IPS-18a (cell line): ENCODE measurements at regions not wholly inside any gene's neighbourhood (a gene's known extent, or its start where the extent isn't known, plus 50 kb on each side); places are given as distances from the start of the nearest gene placed in this dataset.

Experiments
- H3K27ac ChIP-seq: one replicate; pipeline ENCODE4 v1.5.1; 2013; ENCODE audit warnings: low read length
- H3K27me3 ChIP-seq: one replicate; pipeline ENCODE4 v1.6.1; 2013; ENCODE audit warnings: mild to moderate bottlenecking, low read length; ENCODE audit not compliant: control insufficient read depth, insufficient read depth
- H3K36me3 ChIP-seq: one replicate; pipeline ENCODE4 v1.6.1; 2013; ENCODE audit warnings: low read depth, low read length; ENCODE audit not compliant: control insufficient read depth
- H3K4me1 ChIP-seq: one replicate; pipeline ENCODE4 v1.6.1; 2013; ENCODE audit warnings: low read depth, low read length; ENCODE audit not compliant: control insufficient read depth
- H3K4me3 ChIP-seq: one replicate; pipeline ENCODE4 v1.5.1; 2013; ENCODE audit warnings: low read length
- H3K9ac ChIP-seq: one replicate; pipeline ENCODE4 v1.6.1; 2013; ENCODE audit warnings: mild to moderate bottlenecking, low read length, moderate library complexity
- H3K9me3 ChIP-seq: one replicate; pipeline ENCODE4 v1.6.1; 2013; ENCODE audit warnings: low read depth, low read length; ENCODE audit not compliant: control insufficient read depth

- no peaks in the 10 kb centered on the region for H3K9me3 ChIP-seq
- H3K27ac ChIP-seq, result no peak overlapping the region
- H3K4me3 ChIP-seq, result no peak overlapping the region
- H3K36me3 ChIP-seq, result no peaks in the 10 kb centered on the region
- H3K27me3 ChIP-seq, result no peaks in the 10 kb centered on the region
- no peak overlapping the region for H3K9ac ChIP-seq
- H3K4me1 ChIP-seq, result no peaks in the 10 kb centered on the region
These were observed 83.6 kb upstream of the TMEM106B start for GRCh38 chr7:12127455-12127854.

DNA sequence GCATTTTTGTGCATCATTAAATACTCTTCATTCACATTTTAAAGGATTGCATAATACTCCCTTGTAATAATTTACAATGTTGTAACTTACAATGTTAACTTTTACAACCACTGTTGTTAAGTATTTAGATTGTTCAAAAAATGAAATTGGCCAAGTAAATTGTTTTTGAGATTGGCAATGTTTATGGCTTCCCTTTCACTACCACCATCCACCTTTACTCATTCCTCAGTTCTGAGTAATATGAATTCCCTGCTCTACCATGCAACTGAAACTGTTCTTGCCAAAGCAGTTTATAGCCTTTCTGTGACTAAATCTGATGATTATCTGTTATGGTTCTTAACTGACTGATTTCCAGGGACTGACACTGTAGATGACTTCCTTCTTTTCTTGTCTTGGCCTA is 80.5 kb upstream of the TMEM106B start:
- Histone ChIP-seq H3K27ac (no peak overlapping the region), H3K4me1 (no peaks in the 10 kb centered on the region), H3K9me3 (no peaks in the 10 kb centered on the region), H3K36me3 (no peaks in the 10 kb centered on the region), H3K27me3 (no peaks in the 10 kb centered on the region), H3K9ac (no peak overlapping the region), H3K4me3 (no peak overlapping the region)

DNA sequence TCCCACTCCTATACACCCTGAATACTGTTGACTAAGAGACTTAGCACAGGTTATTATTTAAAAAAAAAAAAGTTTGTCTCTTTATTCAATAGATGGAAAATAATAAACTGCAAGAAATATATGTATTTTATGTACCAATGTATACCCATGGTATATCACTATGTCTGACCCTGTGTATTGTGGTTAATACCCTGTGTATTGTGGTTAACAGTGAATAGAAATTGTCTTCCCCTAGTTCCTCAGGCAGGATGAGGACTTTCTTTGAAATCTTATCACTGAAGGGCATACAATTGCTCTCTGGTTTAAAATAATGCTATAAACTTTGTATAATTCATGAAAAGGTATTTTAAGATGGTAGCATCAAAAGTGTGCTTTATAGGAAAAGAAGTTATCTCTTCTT is 80.0 kb upstream of the TMEM106B start:
- no peaks in the 10 kb centered on the region for H3K36me3 ChIP-seq
- H3K27me3 ChIP-seq, result no peaks in the 10 kb centered on the region
- H3K4me1 ChIP-seq, result no peaks in the 10 kb centered on the region
- no peak overlapping the region for H3K9ac ChIP-seq
- H3K27ac ChIP-seq, result no peak overlapping the region
- H3K4me3 ChIP-seq, result no peak overlapping the region
- no peaks in the 10 kb centered on the region for H3K9me3 ChIP-seq

DNA sequence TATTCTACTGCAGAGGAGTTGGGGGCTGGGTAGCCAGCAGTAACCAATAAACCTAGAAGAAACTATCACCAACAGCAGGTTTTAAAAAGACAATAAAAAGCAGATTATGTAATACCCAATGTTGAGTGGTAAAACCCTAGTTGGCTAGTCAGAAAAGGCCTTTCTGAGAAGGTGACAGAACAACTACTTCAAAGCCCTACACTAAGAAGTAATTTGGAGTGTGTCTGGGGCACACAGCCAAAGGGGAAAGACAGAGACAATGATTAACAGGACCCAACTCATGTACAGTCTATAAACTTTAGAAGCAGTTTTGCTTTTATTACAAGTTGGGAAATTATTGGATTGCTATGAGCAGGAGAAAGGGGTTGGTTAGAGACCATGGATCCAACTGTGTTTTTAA is 77.2 kb upstream of the TMEM106B start:
- no peaks in the 10 kb centered on the region for H3K36me3 ChIP-seq
- H3K27me3 ChIP-seq, result no peaks in the 10 kb centered on the region
- H3K4me3 ChIP-seq, result no peak overlapping the region
- H3K9ac ChIP-seq, result no peak overlapping the region
- H3K4me1 ChIP-seq, result no peaks in the 10 kb centered on the region
- H3K9me3 ChIP-seq, result no peaks in the 10 kb centered on the region
- H3K27ac ChIP-seq, result no peak overlapping the region

DNA sequence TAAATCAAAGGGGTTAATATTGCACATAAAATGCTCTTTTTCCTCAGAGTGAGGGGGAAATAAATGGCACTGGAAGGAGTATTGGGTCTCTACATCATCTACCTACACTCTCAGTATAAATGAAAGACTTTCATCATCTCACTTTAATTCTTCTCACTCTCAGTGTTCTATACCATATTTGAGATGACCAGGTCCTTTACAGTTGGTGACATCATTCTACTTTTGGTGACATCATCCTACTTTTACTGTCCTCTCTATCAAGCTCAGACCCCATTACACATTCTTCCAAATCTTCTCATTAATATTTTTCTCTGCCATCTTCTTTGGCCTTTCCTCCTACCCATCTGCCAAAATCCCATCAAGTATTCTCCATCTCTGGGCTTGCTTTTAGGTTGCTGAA is 74.6 kb upstream of the TMEM106B start:
- H3K9ac ChIP-seq, result no peak overlapping the region
- H3K27me3 ChIP-seq, result no peaks in the 10 kb centered on the region
- no peaks in the 10 kb centered on the region for H3K9me3 ChIP-seq
- no peaks in the 10 kb centered on the region for H3K36me3 ChIP-seq
- no peak overlapping the region for H3K27ac ChIP-seq
- H3K4me1 ChIP-seq, result no peaks in the 10 kb centered on the region
- H3K4me3 ChIP-seq, result no peak overlapping the region

- H3K27ac ChIP-seq, result no peak overlapping the region
- H3K36me3 ChIP-seq, result no peaks in the 10 kb centered on the region
These were observed 73.8 kb upstream of the TMEM106B start for GRCh38 chr7:12137283-12137682.

GRCh38 chr7:12138421-12138820 is 72.7 kb upstream of the TMEM106B start:
- Histone ChIP-seq H3K4me3 (no peak overlapping the region), H3K4me1 (no peaks in the 10 kb centered on the region), H3K9me3 (no peaks in the 10 kb centered on the region), H3K36me3 (no peaks in the 10 kb centered on the region), H3K27ac (no peak overlapping the region), H3K27me3 (no peaks in the 10 kb centered on the region), H3K9ac (no peak overlapping the region)

More at GRCh38 chr7:12137283-12137682, 73.8 kb upstream of the TMEM106B start:
- H3K27me3 ChIP-seq, result no peaks in the 10 kb centered on the region
- no peak overlapping the region for H3K9ac ChIP-seq
- H3K4me1 ChIP-seq, result no peaks in the 10 kb centered on the region
- no peaks in the 10 kb centered on the region for H3K9me3 ChIP-seq
- no peak overlapping the region for H3K4me3 ChIP-seq

- H3K27ac ChIP-seq, result no peak overlapping the region
- no peak overlapping the region for H3K9ac ChIP-seq
- no peaks in the 10 kb centered on the region for H3K27me3 ChIP-seq
- no peaks in the 10 kb centered on the region for H3K9me3 ChIP-seq
- no peaks in the 10 kb centered on the region for H3K4me1 ChIP-seq
- no peaks in the 10 kb centered on the region for H3K36me3 ChIP-seq
- H3K4me3 ChIP-seq, result no peak overlapping the region
These were observed 71.7 kb upstream of the TMEM106B start for GRCh38 chr7:12139416-12139815.

DNA sequence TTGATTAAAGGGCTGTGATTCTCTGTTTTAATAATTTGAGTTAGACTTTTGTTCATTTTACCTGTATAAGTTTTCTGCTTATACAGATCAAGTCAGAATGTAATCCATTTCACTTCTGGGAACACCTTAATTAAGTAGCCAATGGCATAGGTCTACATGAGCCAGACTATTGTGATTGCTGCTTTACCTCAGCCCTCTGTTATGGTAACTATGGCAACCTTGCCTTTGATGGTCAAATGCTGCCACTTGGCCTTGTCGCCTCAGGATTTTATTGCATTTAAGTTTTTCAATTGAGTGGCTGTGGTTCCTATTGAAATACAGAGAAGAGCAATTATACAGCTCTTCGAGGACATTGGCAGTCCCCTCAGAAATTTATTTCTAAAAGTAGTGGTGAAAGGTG is 64.3 kb upstream of the TMEM106B start:
- Histone ChIP-seq H3K4me3 (no peak overlapping the region), H3K27me3 (no peaks in the 10 kb centered on the region), H3K36me3 (no peaks in the 10 kb centered on the region), H3K4me1 (no peaks in the 10 kb centered on the region), H3K9ac (no peak overlapping the region), H3K27ac (no peak overlapping the region), H3K9me3 (no peaks in the 10 kb centered on the region)

GRCh38 chr7:12152196-12152918 is 58.7 kb upstream of the TMEM106B start:
- no peaks in the 10 kb centered on the region for H3K9me3 ChIP-seq
- no peak overlapping the region for H3K4me3 ChIP-seq
- H3K27me3 ChIP-seq, result no peaks in the 10 kb centered on the region
- H3K4me1 ChIP-seq, result no peaks in the 10 kb centered on the region
- no peak overlapping the region for H3K27ac ChIP-seq
- H3K9ac ChIP-seq, result no peak overlapping the region
- H3K36me3 ChIP-seq, result no peaks in the 10 kb centered on the region

DNA sequence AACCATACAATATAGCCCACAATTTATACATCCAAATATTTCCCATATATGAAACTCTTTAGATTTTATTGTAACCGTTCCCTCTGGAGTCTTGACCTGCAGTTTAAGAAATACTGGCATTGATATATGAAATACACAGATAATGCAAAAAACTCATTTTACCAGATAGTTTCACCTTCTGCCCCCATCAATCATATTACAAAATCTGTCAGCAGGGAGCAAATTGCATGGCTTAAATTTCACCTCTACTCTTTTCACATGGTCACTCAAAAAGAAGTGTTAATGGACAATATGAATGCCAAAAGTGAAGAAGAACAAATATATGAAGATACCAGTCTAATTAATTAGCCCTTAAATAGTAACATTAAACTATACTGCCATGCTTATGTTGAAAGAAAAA is 57.0 kb upstream of the TMEM106B start:
- Histone ChIP-seq H3K4me1 (no peaks in the 10 kb centered on the region), H3K9ac (no peak overlapping the region), H3K9me3 (no peaks in the 10 kb centered on the region), H3K4me3 (no peak overlapping the region), H3K27ac (no peak overlapping the region), H3K27me3 (no peaks in the 10 kb centered on the region), H3K36me3 (no peaks in the 10 kb centered on the region)

GRCh38 chr7:12157517-12157916 is 53.6 kb upstream of the TMEM106B start:
- Histone ChIP-seq H3K27ac (no peak overlapping the region), H3K9me3 (no peaks in the 10 kb centered on the region), H3K27me3 (no peaks in the 10 kb centered on the region), H3K4me1 (no peaks in the 10 kb centered on the region), H3K9ac (no peak overlapping the region), H3K4me3 (no peak overlapping the region), H3K36me3 (no peaks in the 10 kb centered on the region)
